Ishikawa (cell line): ENCODE measurements at regions not wholly inside any gene's neighbourhood (a gene's known extent, or its start where the extent isn't known, plus 50 kb on each side); places are given as distances from the start of the nearest gene placed in this dataset.

Experiments
- CEBPB ChIP-seq: IDR thresholded peaks from 2 replicates; pipeline ENCODE4 v1.6.1; 2012
- CREB1 ChIP-seq: IDR thresholded peaks from 2 replicates; pipeline ENCODE4 v1.6.1; 2012; ENCODE audit warnings: low read depth
- EGR1 ChIP-seq: IDR thresholded peaks from 2 replicates; pipeline ENCODE4 v1.6.1; 2012
- EP300 ChIP-seq: IDR thresholded peaks from 2 replicates; pipeline ENCODE4 v1.6.1; 2012; ENCODE audit warnings: borderline replicate concordance
- FOXM1 ChIP-seq: IDR thresholded peaks from 2 replicates; pipeline ENCODE4 v1.6.1; 2012; ENCODE audit warnings: low read depth, borderline replicate concordance
- MAX ChIP-seq: IDR thresholded peaks from 2 replicates; pipeline ENCODE4 v1.6.1; 2012
- NFIC ChIP-seq: IDR thresholded peaks from 2 replicates; pipeline ENCODE4 v1.6.1; 2012
- RAD21 ChIP-seq: IDR thresholded peaks from 2 replicates; pipeline ENCODE4 v1.6.1; 2012; ENCODE audit warnings: low read depth
- REST ChIP-seq: IDR thresholded peaks from 2 replicates; pipeline ENCODE4 v1.6.1; 2012; ENCODE audit warnings: low read depth, mild to moderate bottlenecking
- TAF1 ChIP-seq: IDR thresholded peaks from 2 replicates; pipeline ENCODE4 v1.6.1; 2012; ENCODE audit warnings: low read depth, mild to moderate bottlenecking
- TCF12 ChIP-seq: IDR thresholded peaks from 2 replicates; pipeline ENCODE4 v1.6.1; 2012; ENCODE audit warnings: low read depth
- TEAD4 ChIP-seq: IDR thresholded peaks from 2 replicates; pipeline ENCODE4 v1.6.1; 2012
- USF1 ChIP-seq: IDR thresholded peaks from 2 replicates; pipeline ENCODE4 v1.6.1; 2012
- YY1 ChIP-seq: IDR thresholded peaks from 2 replicates; pipeline ENCODE4 v1.6.1; 2012; ENCODE audit warnings: low read depth
- ZBTB7A ChIP-seq: IDR thresholded peaks from 2 replicates; pipeline ENCODE4 v1.6.1; 2012; ENCODE audit warnings: low read depth

- TF ChIP-seq CEBPB (no peak), ZBTB7A (no peak), USF1 (no peak), TEAD4 (no peak), TAF1 (no peak), TCF12 (no peak), NFIC (no peak), YY1 (no peak), MAX (no peak), FOXM1 (no peak), CREB1 (no peak), RAD21 (no peak), EGR1 (no peak)
Measured at GRCh38 chr18:51385270-51385669, 187.8 kb upstream of the MEX3C start.

- no peak for TF ChIP-seq CREB1
- TF ChIP-seq EGR1: no peak
- TF ChIP-seq TCF12: no peak
- no peak for TF ChIP-seq MAX
- no peak for TF ChIP-seq REST
- no peak for TF ChIP-seq YY1
- TF ChIP-seq USF1: no peak
- TF ChIP-seq NFIC: no peak
- no peak for TF ChIP-seq TAF1
- no peak for TF ChIP-seq RAD21
- TF ChIP-seq ZBTB7A: no peak
- no peak for TF ChIP-seq FOXM1
Measured at GRCh38 chr18:51390702-51391101, 193.2 kb upstream of the MEX3C start.

- TF ChIP-seq CREB1 (no peak), TCF12 (no peak), REST (no peak), FOXM1 (no peak), EGR1 (no peak), CEBPB (no peak), YY1 (no peak), RAD21 (no peak), USF1 (no peak), EP300 (no peak), MAX (no peak), NFIC (no peak), TAF1 (no peak), TEAD4 (no peak), ZBTB7A (no peak)
Measured at GRCh38 chr18:51391215-51391614, 193.7 kb upstream of the MEX3C start.

GRCh38 chr18:51391731-51392130, 194.2 kb upstream of the MEX3C start:
- TF ChIP-seq EGR1 (no peak), TEAD4 (no peak), NFIC (no peak), TCF12 (no peak), MAX (no peak), RAD21 (no peak), ZBTB7A (no peak), TAF1 (no peak), EP300 (no peak), USF1 (no peak), CEBPB (no peak), CREB1 (no peak), YY1 (no peak), REST (no peak), FOXM1 (no peak)
